Ascending aorta (tissue), 2 donors: ENCODE measurements at regions not wholly inside any gene's neighbourhood (a gene's known extent, or its start where the extent isn't known, plus 50 kb on each side); places are given as distances from the start of the nearest gene placed in this dataset.

Experiments
- DNase-seq, 2 donors: peaks; one replicate each; pipeline ENCODE4 v3.0.0-alpha.2; 2019; ENCODE audit warnings: low spot score in 2 of 2
- H3K27ac ChIP-seq, 2 donors: fragments of 200-600 bp; sonication (generic); one replicate each; pipeline ENCODE4 v1.5.1; 2016 to 2017; ENCODE audit warnings: mild to moderate bottlenecking in 1 of 2
- H3K27me3 ChIP-seq: fragments of 200-600 bp; sonication (generic); one replicate; pipeline ENCODE4 v1.5.1; 2017
- H3K36me3 ChIP-seq, 2 donors: fragments of 200-600 bp; sonication (generic); one replicate each; pipeline ENCODE4 v1.5.1; 2016
- H3K4me1 ChIP-seq, 2 donors: fragments of 200-600 bp; sonication (generic); one replicate each; pipeline ENCODE4 v1.5.1; 2016 to 2017; ENCODE audit warnings: mild to moderate bottlenecking in 1 of 2
- H3K4me3 ChIP-seq, 2 donors: fragments of 200-600 bp; sonication (generic); one replicate each; pipeline ENCODE4 v1.5.1; 2016 to 2017; ENCODE audit warnings: mild to moderate bottlenecking in 1 of 2
- H3K9me3 ChIP-seq, 2 donors: fragments of 200-600 bp; sonication (generic); one replicate each; pipeline ENCODE4 v1.5.1; 2016
- intact Hi-C: fragments of 100-400 bp; cut with DNase I; formaldehyde crosslinking; loops from one replicate; pipeline ENCODE4 v1.15.1; 2023
- TF ChIP-seq, protein P1 (sequence below), 3 experiments: fragments of 200-600 bp in 2 of 3; fragments of 450-650 bp in 1 of 3; sonication (generic) in 2 of 3; IDR thresholded peaks; one replicate each; pipeline ENCODE4 v1.5.1; 2016 to 2019; ENCODE audit warnings: antibody characterized with exemption in 3 of 3, mild to moderate bottlenecking in 1 of 3, moderate library complexity in 1 of 3

DNA sequence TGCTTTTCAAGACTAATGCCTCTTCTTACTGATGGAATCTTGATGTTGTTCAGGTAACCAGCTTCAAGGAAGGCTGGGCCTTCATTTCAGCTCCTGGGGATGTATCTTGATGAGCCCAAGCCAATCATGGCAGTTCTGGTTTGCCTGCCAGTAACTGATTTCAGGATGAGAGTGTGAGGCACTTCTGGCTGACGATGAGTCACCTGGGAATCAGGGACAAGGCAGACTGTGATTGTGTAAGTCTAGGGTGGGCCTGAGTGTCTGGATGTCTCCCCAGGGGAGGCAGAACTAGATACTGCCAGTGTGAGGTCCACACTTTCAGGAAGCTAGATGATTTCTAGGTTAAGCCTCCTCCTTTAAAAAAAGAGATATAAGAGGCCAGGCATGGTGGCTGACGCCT lies 77.3 kb upstream of the KL start:
- H3K27me3 ChIP-seq = no peaks in the 10 kb centered on the region
- no peaks in the 10 kb centered on the region for H3K4me1 ChIP-seq
- TF ChIP-seq, protein P1, sequence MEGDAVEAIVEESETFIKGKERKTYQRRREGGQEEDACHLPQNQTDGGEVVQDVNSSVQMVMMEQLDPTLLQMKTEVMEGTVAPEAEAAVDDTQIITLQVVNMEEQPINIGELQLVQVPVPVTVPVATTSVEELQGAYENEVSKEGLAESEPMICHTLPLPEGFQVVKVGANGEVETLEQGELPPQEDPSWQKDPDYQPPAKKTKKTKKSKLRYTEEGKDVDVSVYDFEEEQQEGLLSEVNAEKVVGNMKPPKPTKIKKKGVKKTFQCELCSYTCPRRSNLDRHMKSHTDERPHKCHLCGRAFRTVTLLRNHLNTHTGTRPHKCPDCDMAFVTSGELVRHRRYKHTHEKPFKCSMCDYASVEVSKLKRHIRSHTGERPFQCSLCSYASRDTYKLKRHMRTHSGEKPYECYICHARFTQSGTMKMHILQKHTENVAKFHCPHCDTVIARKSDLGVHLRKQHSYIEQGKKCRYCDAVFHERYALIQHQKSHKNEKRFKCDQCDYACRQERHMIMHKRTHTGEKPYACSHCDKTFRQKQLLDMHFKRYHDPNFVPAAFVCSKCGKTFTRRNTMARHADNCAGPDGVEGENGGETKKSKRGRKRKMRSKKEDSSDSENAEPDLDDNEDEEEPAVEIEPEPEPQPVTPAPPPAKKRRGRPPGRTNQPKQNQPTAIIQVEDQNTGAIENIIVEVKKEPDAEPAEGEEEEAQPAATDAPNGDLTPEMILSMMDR (IDR thresholded peaks at IDR 0.05) = no peak
- H3K9me3 ChIP-seq = no peaks in the 10 kb centered on the region
- no peak overlapping the region for H3K27ac ChIP-seq
- intact Hi-C loops = no loop called here
- no peak for DNase-seq
- H3K36me3 ChIP-seq = no peaks in the 10 kb centered on the region
- H3K4me3 ChIP-seq = no peak overlapping the region

DNA sequence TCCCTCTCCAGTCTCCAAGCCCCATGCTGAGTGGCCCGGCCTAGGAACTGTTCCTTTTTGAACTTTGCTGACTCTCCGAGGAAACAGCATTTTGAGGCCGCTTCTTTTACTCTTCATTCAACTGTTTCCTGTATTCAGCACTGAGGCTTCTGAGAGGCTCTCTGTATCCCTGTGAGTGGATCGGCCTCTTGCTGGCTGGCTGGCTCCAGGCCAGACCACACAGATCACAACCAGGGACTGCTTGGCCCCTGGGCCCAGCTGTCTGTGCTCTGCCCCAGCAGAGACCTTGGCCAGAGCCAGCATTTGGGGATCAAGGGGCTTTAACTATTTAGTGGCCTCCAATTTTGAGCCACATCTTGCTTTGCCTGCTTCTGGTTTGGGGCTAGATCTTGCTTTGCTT lies 75.6 kb upstream of the KL start:
- no peak overlapping the region for H3K27ac ChIP-seq
- H3K27me3 ChIP-seq = no peaks in the 10 kb centered on the region
- H3K36me3 ChIP-seq = no peaks in the 10 kb centered on the region
- intact Hi-C loops = no loop called here
- TF ChIP-seq, protein P1 (IDR thresholded peaks at IDR 0.05) = no peak
- H3K9me3 ChIP-seq = no peaks in the 10 kb centered on the region
- no peak for DNase-seq
- no peak overlapping the region for H3K4me3 ChIP-seq
- no peaks in the 10 kb centered on the region for H3K4me1 ChIP-seq

DNA sequence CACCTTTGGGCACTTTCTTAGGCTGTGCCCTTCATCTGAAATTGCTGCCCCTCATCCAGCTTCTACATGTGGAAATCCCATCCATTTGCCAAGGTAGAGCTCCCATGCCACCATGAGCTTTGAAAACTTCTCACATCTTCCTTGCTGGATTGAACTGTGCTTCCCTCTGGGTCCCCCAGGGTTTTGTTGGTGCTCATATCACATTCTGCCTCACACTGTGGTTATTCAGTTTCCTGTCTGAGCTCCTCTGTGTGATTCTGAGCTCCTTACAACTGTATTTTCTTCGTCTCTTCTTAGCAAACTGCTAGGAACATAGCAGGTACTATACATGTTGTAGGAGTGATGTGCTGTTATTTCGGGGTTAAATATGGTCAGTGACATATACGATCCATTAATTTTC lies 74.9 kb upstream of the KL start:
- no peaks in the 10 kb centered on the region for H3K9me3 ChIP-seq
- TF ChIP-seq, protein P1 (IDR thresholded peaks at IDR 0.05) = no peak
- H3K27me3 ChIP-seq = no peaks in the 10 kb centered on the region
- H3K4me3 ChIP-seq = no peak overlapping the region
- intact Hi-C loops = no loop called here
- DNase-seq = no peak
- H3K4me1 ChIP-seq = no peaks in the 10 kb centered on the region
- H3K36me3 ChIP-seq = no peaks in the 10 kb centered on the region
- no peak overlapping the region for H3K27ac ChIP-seq

DNA sequence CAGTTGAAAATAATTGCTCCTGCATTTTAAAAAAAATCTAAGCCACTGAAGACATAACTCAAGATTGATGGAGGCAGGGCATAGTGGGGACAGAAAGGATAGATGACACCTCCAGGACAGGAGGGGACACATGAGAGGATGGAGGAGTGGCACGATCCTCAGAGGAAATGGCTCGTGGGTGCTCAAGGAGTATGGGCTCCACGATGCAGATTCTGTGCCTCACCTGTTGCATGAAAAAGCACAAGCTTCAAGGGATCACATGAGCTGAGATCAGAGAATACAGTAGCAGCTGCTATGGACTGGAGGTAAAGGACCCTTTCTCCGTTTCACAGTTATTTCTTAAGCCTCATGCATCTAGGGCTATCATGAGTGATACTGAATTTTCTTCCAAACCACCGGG lies 69.7 kb upstream of the KL start:
- H3K4me1 ChIP-seq = no peaks in the 10 kb centered on the region
- H3K27ac ChIP-seq = no peak overlapping the region
- no peaks in the 10 kb centered on the region for H3K9me3 ChIP-seq
- no peaks in the 10 kb centered on the region for H3K36me3 ChIP-seq
- no peak for DNase-seq
- intact Hi-C loops = no loop called here
- no peaks in the 10 kb centered on the region for H3K27me3 ChIP-seq
- TF ChIP-seq, protein P1 (IDR thresholded peaks at IDR 0.05) = no peak
- no peak overlapping the region for H3K4me3 ChIP-seq

DNA sequence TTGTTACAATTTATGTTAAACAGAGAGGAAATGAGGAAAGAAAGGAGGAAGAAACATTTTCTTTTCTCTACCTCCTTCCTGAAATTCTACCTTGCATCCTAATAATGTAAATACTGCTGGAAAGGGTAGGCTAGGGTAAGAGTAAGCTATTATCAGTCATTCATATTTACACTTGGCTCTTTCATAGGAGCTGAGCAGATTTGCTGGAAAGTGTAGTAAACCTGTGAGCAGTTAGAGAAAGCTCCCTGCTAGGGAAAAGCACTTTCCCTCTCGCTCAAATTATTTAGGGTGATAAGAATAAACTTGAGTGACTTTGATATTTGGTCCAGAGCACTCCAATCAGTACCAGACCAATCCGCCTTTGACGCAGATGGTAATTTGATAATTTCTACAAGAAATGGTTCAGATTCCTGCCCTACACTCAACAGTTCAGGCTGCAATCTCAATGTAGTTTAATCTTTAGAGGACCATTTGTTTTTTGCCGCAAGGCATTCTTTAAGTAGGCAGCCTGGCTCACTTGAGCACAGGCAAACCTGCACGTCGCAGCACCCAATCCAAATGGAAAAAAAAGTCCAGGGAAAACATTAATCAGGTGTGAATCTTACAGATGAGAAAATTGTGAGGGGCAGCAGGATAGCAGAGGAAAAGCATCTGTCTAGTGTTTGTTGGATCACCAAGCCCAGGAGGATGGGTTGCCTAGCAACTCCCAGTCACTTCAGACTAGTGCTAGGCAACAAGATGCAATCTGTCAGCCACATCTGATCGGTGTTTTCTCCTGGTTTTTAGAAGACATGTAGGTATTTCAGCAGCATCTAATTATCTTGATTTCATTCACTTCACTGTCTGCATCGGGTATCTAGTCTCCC lies 68.6 kb upstream of the KL start:
- TF ChIP-seq, protein P1 (IDR thresholded peaks at IDR 0.05) = no peak
- Histone ChIP-seq H3K27me3 (no peaks in the 10 kb centered on the region), H3K4me3 (no peak overlapping the region), H3K4me1 (no peaks in the 10 kb centered on the region), H3K27ac (no peak overlapping the region), H3K9me3 (no peaks in the 10 kb centered on the region), H3K36me3 (no peaks in the 10 kb centered on the region)
- DNase-seq = no peak
- intact Hi-C loops = no loop called here
